ENCODE measurements at regions not wholly inside any gene's neighbourhood (a gene's known extent, or its start where the extent isn't known, plus 50 kb on each side); places are given as distances from the start of the nearest gene placed in this dataset.

- no peak overlapping the region for H3K4me3 Mint-ChIP-seq
- H3K4me1 Mint-ChIP-seq (ENCODE audit: low read depth), result peaks cover 34% of the 10 kb centered on the region
- no peaks in the 10 kb centered on the region for H3K27me3 Mint-ChIP-seq (ENCODE audit: low read depth)
- ATAC-seq (no peak), DNase-seq (no peak)
- H3K9me3 Mint-ChIP-seq, result no peaks in the 10 kb centered on the region
- H3K36me3 Mint-ChIP-seq (ENCODE audit: insufficient read depth), result no peaks in the 10 kb centered on the region
These were observed 318.5 kb downstream of the KCNC2 start for GRCh38 chr12:74891083-74891668.

GRCh38 chr12:74892057-74892633 lies 317.5 kb downstream of the KCNC2 start:
- Mint-ChIP-seq H3K4me1 (ENCODE audit: low read depth) (peaks cover 34% of the 10 kb centered on the region), H3K4me3 (peak overlapping the region; percentile 21), H3K27me3 (ENCODE audit: low read depth) (no peaks in the 10 kb centered on the region), H3K9me3 (no peaks in the 10 kb centered on the region), H3K36me3 (ENCODE audit: insufficient read depth) (no peaks in the 10 kb centered on the region)
- no peak for DNase-seq
- no peak for ATAC-seq

GRCh38 chr12:74896186-74896585 lies 313.5 kb downstream of the KCNC2 start:
- DNase-seq, result no peak
- H3K4me3 Mint-ChIP-seq, result no peak overlapping the region
- no peaks in the 10 kb centered on the region for H3K36me3 Mint-ChIP-seq (ENCODE audit: insufficient read depth)
- H3K27me3 Mint-ChIP-seq (ENCODE audit: low read depth), result no peaks in the 10 kb centered on the region
- ATAC-seq, result no peak
- no peaks in the 10 kb centered on the region for H3K9me3 Mint-ChIP-seq
- peaks cover 45% of the 10 kb centered on the region for H3K4me1 Mint-ChIP-seq (ENCODE audit: low read depth)

GRCh38 chr12:74897425-74898211 lies 312.0 kb downstream of the KCNC2 start:
- ATAC-seq (peak; percentile 43 to 78), DNase-seq (no peak)
- Mint-ChIP-seq H3K4me1 (ENCODE audit: low read depth) (peaks cover 35% of the 10 kb centered on the region), H3K4me3 (no peak overlapping the region), H3K9me3 (no peaks in the 10 kb centered on the region), H3K36me3 (ENCODE audit: insufficient read depth) (no peaks in the 10 kb centered on the region), H3K27me3 (ENCODE audit: low read depth) (no peaks in the 10 kb centered on the region)

- no peaks in the 10 kb centered on the region for H3K36me3 Mint-ChIP-seq (ENCODE audit: insufficient read depth)
- peaks cover 32% of the 10 kb centered on the region for H3K4me1 Mint-ChIP-seq (ENCODE audit: low read depth)
- DNase-seq (no peak), ATAC-seq (peak in 1 of 2 donors; percentile 19)
- H3K9me3 Mint-ChIP-seq, result no peaks in the 10 kb centered on the region
- H3K4me3 Mint-ChIP-seq, result no peak overlapping the region
- no peaks in the 10 kb centered on the region for H3K27me3 Mint-ChIP-seq (ENCODE audit: low read depth)
These were observed 310.4 kb downstream of the KCNC2 start for GRCh38 chr12:74899031-74899829.

GRCh38 chr12:74900232-74900631 lies 309.4 kb downstream of the KCNC2 start:
- no peak for ATAC-seq
- DNase-seq, result no peak
- Mint-ChIP-seq H3K27me3 (ENCODE audit: low read depth) (no peaks in the 10 kb centered on the region), H3K36me3 (ENCODE audit: insufficient read depth) (no peaks in the 10 kb centered on the region), H3K4me1 (ENCODE audit: low read depth) (peaks cover 32% of the 10 kb centered on the region), H3K9me3 (no peaks in the 10 kb centered on the region), H3K4me3 (no peak overlapping the region)

GRCh38 chr12:74903522-74903921 lies 306.1 kb downstream of the KCNC2 start:
- Mint-ChIP-seq H3K4me1 (ENCODE audit: low read depth) (peaks cover 27% of the 10 kb centered on the region), H3K4me3 (no peak overlapping the region), H3K36me3 (ENCODE audit: insufficient read depth) (no peaks in the 10 kb centered on the region), H3K9me3 (no peaks in the 10 kb centered on the region), H3K27me3 (ENCODE audit: low read depth) (no peaks in the 10 kb centered on the region)
- ATAC-seq, result no peak
- no peak for DNase-seq

- Mint-ChIP-seq H3K27me3 (ENCODE audit: low read depth) (no peaks in the 10 kb centered on the region), H3K36me3 (ENCODE audit: insufficient read depth) (no peaks in the 10 kb centered on the region), H3K9me3 (no peaks in the 10 kb centered on the region), H3K4me1 (ENCODE audit: low read depth) (peaks cover 4% of the 10 kb centered on the region), H3K4me3 (no peak overlapping the region)
- no peak for ATAC-seq
- DNase-seq, result no peak
These were observed 303.4 kb downstream of the KCNC2 start for GRCh38 chr12:74906224-74906623.

- ATAC-seq, result no peak
- no peaks in the 10 kb centered on the region for H3K36me3 Mint-ChIP-seq (ENCODE audit: insufficient read depth)
- H3K27me3 Mint-ChIP-seq (ENCODE audit: low read depth), result no peaks in the 10 kb centered on the region
- H3K4me1 Mint-ChIP-seq (ENCODE audit: low read depth), result no peaks in the 10 kb centered on the region
- H3K4me3 Mint-ChIP-seq, result no peak overlapping the region
- no peaks in the 10 kb centered on the region for H3K9me3 Mint-ChIP-seq
- no peak for DNase-seq
These were observed 298.8 kb downstream of the KCNC2 start for GRCh38 chr12:74910831-74911230.

GRCh38 chr12:74914378-74914777 lies 295.3 kb downstream of the KCNC2 start:
- Mint-ChIP-seq H3K4me1 (ENCODE audit: low read depth) (no peaks in the 10 kb centered on the region), H3K4me3 (no peak overlapping the region), H3K9me3 (no peaks in the 10 kb centered on the region), H3K27me3 (ENCODE audit: low read depth) (no peaks in the 10 kb centered on the region), H3K36me3 (ENCODE audit: insufficient read depth) (no peaks in the 10 kb centered on the region)
- ATAC-seq (no peak), DNase-seq (no peak)

- no peaks in the 10 kb centered on the region for H3K36me3 Mint-ChIP-seq (ENCODE audit: insufficient read depth)
- no peak overlapping the region for H3K4me3 Mint-ChIP-seq
- H3K27me3 Mint-ChIP-seq (ENCODE audit: low read depth), result no peaks in the 10 kb centered on the region
- no peaks in the 10 kb centered on the region for H3K4me1 Mint-ChIP-seq (ENCODE audit: low read depth)
- no peaks in the 10 kb centered on the region for H3K9me3 Mint-ChIP-seq
- DNase-seq (no peak), ATAC-seq (no peak)
These were observed 293.9 kb downstream of the KCNC2 start for GRCh38 chr12:74915718-74916117.

GRCh38 chr12:74917743-74918142 lies 291.9 kb downstream of the KCNC2 start:
- H3K27me3 Mint-ChIP-seq (ENCODE audit: low read depth), result no peaks in the 10 kb centered on the region
- ATAC-seq, result no peak
- DNase-seq, result no peak
- H3K36me3 Mint-ChIP-seq (ENCODE audit: insufficient read depth), result no peaks in the 10 kb centered on the region
- H3K9me3 Mint-ChIP-seq, result no peaks in the 10 kb centered on the region
- H3K4me3 Mint-ChIP-seq, result no peak overlapping the region
- H3K4me1 Mint-ChIP-seq (ENCODE audit: low read depth), result no peaks in the 10 kb centered on the region

- Mint-ChIP-seq H3K4me3 (no peak overlapping the region), H3K9me3 (no peaks in the 10 kb centered on the region), H3K4me1 (ENCODE audit: low read depth) (no peaks in the 10 kb centered on the region), H3K36me3 (ENCODE audit: insufficient read depth) (no peaks in the 10 kb centered on the region), H3K27me3 (ENCODE audit: low read depth) (no peaks in the 10 kb centered on the region)
- ATAC-seq (no peak), DNase-seq (no peak)
These were observed 291.3 kb downstream of the KCNC2 start for GRCh38 chr12:74918291-74918690.

- Mint-ChIP-seq H3K9me3 (peaks cover 10% of the 10 kb centered on the region), H3K36me3 (ENCODE audit: insufficient read depth) (no peaks in the 10 kb centered on the region), H3K4me1 (ENCODE audit: low read depth) (no peaks in the 10 kb centered on the region), H3K4me3 (no peak overlapping the region), H3K27me3 (ENCODE audit: low read depth) (no peaks in the 10 kb centered on the region)
- DNase-seq (no peak), ATAC-seq (no peak)
These were observed 287.5 kb downstream of the KCNC2 start for GRCh38 chr12:74922117-74922516.
